IPS-NIHi11 (cell line): ENCODE measurements at regions not wholly inside any gene's neighbourhood (a gene's known extent, or its start where the extent isn't known, plus 50 kb on each side); places are given as distances from the start of the nearest gene placed in this dataset.
"Not testable (repeated sequence)": the region's sequence is repeated elsewhere in the genome, so short reads cannot be mapped to it uniquely, and the experiment has no call there.

Source experiments
- DNase-seq: peaks from one replicate; pipeline ENCODE4 v3.0.0; 2012; ENCODE audit warnings: mixed read lengths, low spot score

DNA sequence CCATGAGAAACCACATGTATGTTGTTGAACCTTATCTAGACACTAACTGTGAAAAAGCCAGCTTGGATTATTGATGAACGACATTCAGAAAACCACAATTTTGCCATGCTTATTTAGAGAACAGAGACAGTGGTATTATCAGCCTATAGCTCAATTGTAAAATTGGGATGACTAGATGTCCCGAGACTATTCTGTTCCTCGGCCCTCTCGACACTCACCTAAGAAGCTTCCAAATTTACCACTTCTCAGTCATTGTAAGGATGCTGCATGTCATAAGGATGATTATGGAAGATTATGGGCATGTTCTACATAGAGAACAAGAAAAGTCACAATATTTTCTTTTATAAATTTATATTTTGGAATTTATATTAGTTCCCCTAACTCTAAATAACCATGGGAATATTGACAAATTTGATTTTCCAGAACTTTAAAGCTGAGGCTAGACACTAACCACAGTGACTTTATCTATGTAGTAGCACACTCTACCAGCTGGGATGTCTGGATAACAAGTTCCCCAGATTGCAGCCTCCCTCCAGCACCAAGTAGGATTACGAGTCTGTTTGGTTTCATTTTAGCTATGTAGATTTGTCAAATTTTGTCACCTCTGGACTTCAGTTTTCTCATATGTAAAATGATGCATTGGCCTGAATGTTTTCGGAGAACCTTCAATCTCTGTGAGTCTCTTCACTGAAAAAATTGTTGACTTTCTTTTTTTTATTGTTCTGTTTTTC is 513.6 kb downstream of the IRS2 start:
- DNase-seq, result no peak

DNA sequence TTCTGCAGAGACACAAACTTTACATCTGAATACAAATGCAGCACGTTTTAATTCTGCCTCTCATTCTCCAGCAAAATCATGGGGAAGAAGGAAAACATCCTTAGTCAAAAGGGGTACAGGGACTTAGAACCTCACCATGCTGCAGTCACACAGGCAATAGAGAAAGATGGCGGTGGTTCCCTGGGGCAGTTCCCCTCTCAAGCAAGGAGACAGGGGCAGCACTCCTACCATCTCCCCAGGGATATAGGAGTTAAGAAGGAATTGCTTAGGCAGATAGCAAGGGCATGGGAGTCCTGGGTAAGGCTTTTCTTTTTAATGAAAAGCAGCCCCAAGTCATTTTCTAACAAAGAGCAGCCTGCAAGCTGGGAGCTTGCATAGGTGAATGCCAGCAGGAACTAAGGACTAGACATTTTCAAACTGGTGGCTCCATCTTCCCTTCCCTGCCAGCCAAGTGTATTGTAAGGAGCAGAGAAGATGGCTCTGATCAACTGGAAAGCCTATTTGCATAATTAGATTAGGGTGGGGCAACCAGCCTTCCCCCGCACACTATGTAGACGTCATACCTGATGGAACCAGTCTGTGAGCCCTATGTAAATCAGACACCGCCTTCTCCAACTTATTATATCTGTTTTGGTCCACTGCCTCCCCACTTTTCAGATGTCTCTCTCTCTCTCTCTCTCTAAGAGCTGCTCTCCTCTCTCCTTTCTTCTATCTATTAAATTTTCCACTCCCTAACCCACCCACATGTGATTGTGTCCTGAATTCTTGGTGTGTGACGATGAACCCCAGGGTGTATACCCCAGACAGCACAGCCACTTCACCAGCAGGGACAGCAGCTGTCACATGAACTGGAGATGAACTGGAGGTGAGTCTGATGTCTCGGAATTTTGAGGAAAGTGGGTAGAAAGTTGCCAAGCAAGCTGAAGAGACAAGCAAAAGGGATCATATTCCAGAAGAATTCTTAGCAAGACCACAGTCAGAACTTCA is 514.5 kb downstream of the IRS2 start:
- DNase-seq, result no peak

DNA sequence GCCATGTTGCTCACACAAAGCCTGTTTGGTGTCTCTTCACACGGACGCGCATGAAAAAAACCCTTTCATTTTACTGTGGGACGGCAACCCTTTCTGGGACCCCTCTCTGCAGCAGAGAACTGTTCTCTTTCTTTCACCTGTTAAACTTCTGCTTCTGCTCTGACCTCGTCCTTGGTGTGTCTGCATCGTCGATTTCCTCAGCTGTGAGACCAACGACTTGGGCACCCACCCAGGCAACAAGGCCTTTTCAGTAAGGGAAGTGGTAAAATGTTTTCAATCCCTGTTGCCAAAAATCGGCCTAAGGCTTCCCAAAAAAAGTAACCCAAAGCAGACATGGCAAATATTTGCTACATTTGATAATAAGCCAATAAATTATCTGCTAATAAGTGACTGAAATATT is 515.3 kb downstream of the IRS2 start:
- no peak for DNase-seq

DNA sequence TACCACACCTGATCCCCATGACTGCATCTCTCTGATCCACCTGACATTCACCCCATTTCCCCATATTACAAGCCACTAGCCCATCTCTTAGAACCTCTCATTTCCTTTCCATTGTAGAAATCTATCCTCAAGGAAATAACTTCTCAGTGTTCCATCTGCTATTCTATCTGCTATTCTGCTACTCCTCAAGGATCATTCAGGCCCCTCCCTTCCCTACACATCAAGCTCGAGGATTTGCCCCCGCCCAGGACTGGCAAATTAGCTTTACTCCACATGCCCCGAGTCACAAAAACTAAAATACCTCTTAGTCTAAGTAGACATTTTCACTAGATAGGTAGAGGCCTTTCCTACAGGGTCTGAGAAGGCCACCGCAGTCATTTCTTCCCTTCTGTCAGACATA is 517.0 kb downstream of the IRS2 start:
- DNase-seq, result not testable (repeated sequence)

DNA sequence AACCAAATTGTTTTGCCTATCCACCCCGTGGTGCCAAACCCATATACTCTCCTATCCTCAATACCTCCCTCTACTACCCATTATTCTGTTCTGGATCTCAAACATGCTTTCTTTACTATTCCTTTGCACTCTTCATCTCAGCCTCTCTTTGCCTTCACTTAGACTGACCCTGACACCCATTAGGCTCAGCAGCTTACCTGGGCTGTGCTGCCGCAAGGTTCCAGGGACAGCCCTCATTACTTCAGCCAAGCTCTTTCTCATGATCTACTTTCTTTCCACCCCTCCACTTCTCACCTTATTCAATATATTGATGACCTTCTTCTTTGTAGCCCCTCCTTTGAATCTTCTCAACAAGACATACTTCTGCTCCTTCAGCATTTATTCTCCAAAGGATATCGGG is 517.9 kb downstream of the IRS2 start:
- not testable (repeated sequence) for DNase-seq

DNA sequence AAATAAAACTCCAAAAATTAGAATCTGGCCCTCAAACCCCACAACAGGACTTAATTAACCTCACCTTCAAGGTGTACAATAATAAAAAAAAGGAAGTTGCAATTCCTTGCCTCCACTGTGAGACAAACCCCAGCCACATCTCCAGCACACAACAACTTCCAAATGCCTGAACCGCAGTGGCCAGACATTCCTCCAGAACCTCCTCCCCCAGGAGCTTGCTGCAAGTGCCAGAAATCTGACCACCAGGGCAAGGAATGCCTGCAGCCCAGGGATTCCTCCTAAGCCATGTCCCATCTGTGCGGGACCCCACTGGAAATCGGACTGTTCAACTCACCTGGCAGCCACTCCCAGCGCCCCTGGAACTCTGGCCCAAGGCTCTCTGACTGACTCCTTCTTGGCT is 519.0 kb downstream of the IRS2 start:
- DNase-seq, result not testable (repeated sequence)

DNA sequence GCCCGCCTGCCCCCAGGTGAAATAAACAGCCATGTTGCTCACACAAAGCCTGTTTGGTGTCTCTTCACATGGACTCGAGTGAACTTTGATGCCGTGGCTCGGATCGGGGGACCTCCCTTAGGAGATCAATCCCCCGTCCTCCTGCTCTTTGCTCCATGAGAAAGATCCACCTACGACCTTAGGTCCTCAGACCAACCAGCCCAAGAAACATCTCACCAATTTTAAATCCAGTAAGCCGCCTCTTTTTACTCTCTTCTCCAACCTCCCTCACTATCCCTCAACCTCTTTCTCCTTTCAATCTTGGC is 521.0 kb downstream of the IRS2 start:
- DNase-seq, result not testable (repeated sequence)

DNA sequence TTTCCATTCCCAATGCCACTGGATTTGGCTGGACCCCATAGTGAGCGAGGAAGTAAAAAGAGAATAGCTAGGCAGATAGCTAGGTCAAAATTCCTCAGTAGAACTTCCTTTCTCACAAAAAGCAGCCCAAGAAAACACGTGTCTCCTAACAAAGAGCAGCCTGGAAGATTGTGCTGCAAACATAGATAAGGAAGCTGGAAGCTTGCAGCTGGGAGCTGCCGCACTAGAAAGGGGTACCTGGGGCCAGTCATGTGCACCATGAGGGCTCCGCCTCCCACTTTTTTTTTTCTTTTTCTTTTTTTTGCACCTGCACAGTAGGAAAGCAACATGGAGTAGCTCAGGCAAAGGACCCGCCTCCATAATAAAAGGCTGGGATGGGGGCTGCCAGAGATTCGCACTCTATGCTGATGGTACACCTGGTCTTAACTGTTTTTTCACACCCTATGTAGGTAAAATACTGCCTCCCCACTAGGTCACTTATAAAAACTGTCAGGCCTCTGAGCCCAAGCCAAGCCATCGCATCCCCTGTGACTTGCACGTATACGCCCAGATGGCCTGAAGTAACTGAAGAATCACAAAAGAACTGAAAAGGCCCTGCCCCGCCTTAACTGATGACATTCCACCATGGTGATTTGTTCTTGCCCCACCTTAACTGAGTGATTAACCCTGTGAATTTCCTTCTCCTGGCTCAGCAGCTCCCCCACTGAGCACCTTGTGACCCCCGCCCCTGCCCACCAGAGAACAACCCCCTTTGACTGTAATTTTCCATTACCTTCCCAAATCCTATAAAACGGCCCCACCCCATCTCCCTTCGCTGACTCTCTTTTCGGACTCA is 521.6 kb downstream of the IRS2 start:
- DNase-seq, result not testable (repeated sequence)

DNA sequence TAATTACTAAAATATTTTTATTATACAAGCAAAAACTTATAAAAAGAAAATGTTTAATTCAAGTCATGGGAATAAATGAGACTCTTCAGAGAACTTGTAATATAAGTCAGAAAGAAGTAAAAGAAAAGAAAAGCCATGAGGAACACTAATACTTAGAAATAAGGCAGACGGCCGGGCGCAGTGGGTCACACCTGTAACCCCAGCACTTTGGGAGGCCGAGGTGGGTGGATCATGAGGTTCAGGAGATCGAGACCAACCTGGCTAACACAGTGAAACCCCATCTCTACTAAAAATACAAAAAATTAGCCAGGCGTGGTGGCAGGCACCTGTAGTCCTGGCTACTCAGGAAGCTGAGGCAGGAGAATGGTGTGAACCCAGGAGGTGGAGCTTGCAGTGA is 528.6 kb downstream of the IRS2 start:
- DNase-seq, result not testable (repeated sequence)
